GM19035 (cell line): ENCODE measurements at regions not wholly inside any gene's neighbourhood (a gene's known extent, or its start where the extent isn't known, plus 50 kb on each side); places are given as distances from the start of the nearest gene placed in this dataset.
A peak's percentile ranks its signal among the peaks of the same experiment; 100 is the strongest.
"Not testable (repeated sequence)": the region's sequence is repeated elsewhere in the genome, so short reads cannot be mapped to it uniquely, and the experiment has no call there.

Experiments used
- ATAC-seq: cut with Tn5 transposase; IDR thresholded peaks from one replicate; pipeline ENCODE4 v1.9.1; 2021; ENCODE audit not compliant: unreplicated experiment

GRCh38 chr5:17326600-17327037, 109.2 kb downstream of the BASP1 start:
- no peak for ATAC-seq

- no peak for ATAC-seq
Observed at GRCh38 chr5:17327048-17327625, 109.7 kb downstream of the BASP1 start.

GRCh38 chr5:17329571-17329970, 112.1 kb downstream of the BASP1 start:
- no peak for ATAC-seq

- no peak for ATAC-seq
Observed at GRCh38 chr5:17330386-17330785, 113.0 kb downstream of the BASP1 start.

GRCh38 chr5:17331651-17332050, 114.2 kb downstream of the BASP1 start:
- ATAC-seq, result no peak

- no peak for ATAC-seq
Observed at GRCh38 chr5:17333755-17334154, 116.3 kb downstream of the BASP1 start.

- ATAC-seq, result no peak
Observed at GRCh38 chr5:17336054-17336453, 118.6 kb downstream of the BASP1 start.

- not testable (repeated sequence) for ATAC-seq
Observed at GRCh38 chr5:17336723-17337122, 119.3 kb downstream of the BASP1 start.

- no peak for ATAC-seq
Observed at GRCh38 chr5:17339841-17340240, 122.4 kb downstream of the BASP1 start.

- no peak for ATAC-seq
Observed at GRCh38 chr5:17340379-17340778, 122.9 kb downstream of the BASP1 start.

- ATAC-seq, result no peak
Observed at GRCh38 chr5:17340819-17341218, 123.4 kb downstream of the BASP1 start.

- peak; percentile 89 for ATAC-seq
Observed at GRCh38 chr5:17343675-17344074, 126.2 kb downstream of the BASP1 start.

- no peak for ATAC-seq
Observed at GRCh38 chr5:17346811-17347210, 129.4 kb downstream of the BASP1 start.

- no peak for ATAC-seq
Observed at GRCh38 chr5:17352223-17352622, 134.8 kb downstream of the BASP1 start.

GRCh38 chr5:17354265-17354664, 136.8 kb downstream of the BASP1 start:
- no peak for ATAC-seq

- no peak for ATAC-seq
Observed at GRCh38 chr5:17355586-17356346, 138.3 kb downstream of the BASP1 start.

GRCh38 chr5:17356551-17356950, 139.1 kb downstream of the BASP1 start:
- ATAC-seq, result no peak

- no peak for ATAC-seq
Observed at GRCh38 chr5:17357504-17357903, 140.1 kb downstream of the BASP1 start.

GRCh38 chr5:17358031-17358430, 140.0 kb upstream of the TAF11L2 start:
- ATAC-seq, result no peak

- ATAC-seq, result no peak
Observed at GRCh38 chr5:17359451-17360011, 138.5 kb upstream of the TAF11L2 start.

- no peak for ATAC-seq
Observed at GRCh38 chr5:17360879-17361278, 137.2 kb upstream of the TAF11L2 start.

- ATAC-seq, result no peak
Observed at GRCh38 chr5:17361331-17361730, 136.7 kb upstream of the TAF11L2 start.
